ENCODE measurements at regions not wholly inside any gene's neighbourhood (a gene's known extent, or its start where the extent isn't known, plus 50 kb on each side); places are given as distances from the start of the nearest gene placed in this dataset.

GRCh38 chr7:123060446-123060845 is 64.9 kb upstream of the TAS2R16 start:
- TF ChIP-seq SRF (IDR thresholded peaks at IDR 0.05; ENCODE audit: low read depth, low read length) (no peak), PHF8 (conservative IDR thresholded peaks at IDR 0.05; ENCODE audit: low read depth, low read length) (no peak), ATF2 (IDR thresholded peaks at IDR 0.05; ENCODE audit: low read length) (no peak), RFX5 (IDR thresholded peaks at IDR 0.05; ENCODE audit: borderline replicate concordance, low read depth, low read length) (no peak), CHD2 (IDR thresholded peaks at IDR 0.05; ENCODE audit: low read length) (no peak)
- TF ChIP-seq, protein P1, sequence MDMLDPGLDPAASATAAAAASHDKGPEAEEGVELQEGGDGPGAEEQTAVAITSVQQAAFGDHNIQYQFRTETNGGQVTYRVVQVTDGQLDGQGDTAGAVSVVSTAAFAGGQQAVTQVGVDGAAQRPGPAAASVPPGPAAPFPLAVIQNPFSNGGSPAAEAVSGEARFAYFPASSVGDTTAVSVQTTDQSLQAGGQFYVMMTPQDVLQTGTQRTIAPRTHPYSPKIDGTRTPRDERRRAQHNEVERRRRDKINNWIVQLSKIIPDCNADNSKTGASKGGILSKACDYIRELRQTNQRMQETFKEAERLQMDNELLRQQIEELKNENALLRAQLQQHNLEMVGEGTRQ (IDR thresholded peaks at IDR 0.05; ENCODE audit: low read length), result no peak

Measured in H1 (cell line).